Spinal cord (tissue), 9 donors: ENCODE measurements at regions not wholly inside any gene's neighbourhood (a gene's known extent, or its start where the extent isn't known, plus 50 kb on each side); places are given as distances from the start of the nearest gene placed in this dataset.

Source experiments
- DNase-seq, 6 donors: peaks; one replicate each; pipeline versions ENCODE4 v3.0.0 to v3.0.0-alpha.2; 2013 to 2015; ENCODE audit warnings: low spot score in 6 of 6, low read depth in 4 of 6
- H3K27ac ChIP-seq: one replicate; pipeline ENCODE4 v1.5.1; 2013; ENCODE audit warnings: low read depth, low read length, control low read depth
- H3K27me3 ChIP-seq: one replicate; pipeline ENCODE4 v1.6.1; 2013; ENCODE audit warnings: low read length; ENCODE audit not compliant: control insufficient read depth, insufficient read depth
- H3K36me3 ChIP-seq: one replicate; pipeline ENCODE4 v1.6.1; 2013; ENCODE audit warnings: low read length; ENCODE audit not compliant: control insufficient read depth, insufficient read depth
- H3K4me1 ChIP-seq: one replicate; pipeline ENCODE4 v1.6.1; 2013; ENCODE audit warnings: low read length; ENCODE audit not compliant: control insufficient read depth, insufficient read depth
- H3K4me3 ChIP-seq: one replicate; pipeline ENCODE4 v1.5.1; 2013; ENCODE audit warnings: low read depth, low read length, control low read depth
- H3K9me3 ChIP-seq: one replicate; pipeline ENCODE4 v1.6.1; 2013; ENCODE audit warnings: low read length; ENCODE audit not compliant: control insufficient read depth, insufficient read depth
- WGBS: methylation state at CpG from one replicate; pipeline ENCODE4 v1.1.5; 2013; ENCODE audit warnings: missing lambda C conversion rate; ENCODE audit not compliant: insufficient coverage; 5-methylcytosine and 5-hydroxymethylcytosine counted together
- donor health status: healthy.

DNA sequence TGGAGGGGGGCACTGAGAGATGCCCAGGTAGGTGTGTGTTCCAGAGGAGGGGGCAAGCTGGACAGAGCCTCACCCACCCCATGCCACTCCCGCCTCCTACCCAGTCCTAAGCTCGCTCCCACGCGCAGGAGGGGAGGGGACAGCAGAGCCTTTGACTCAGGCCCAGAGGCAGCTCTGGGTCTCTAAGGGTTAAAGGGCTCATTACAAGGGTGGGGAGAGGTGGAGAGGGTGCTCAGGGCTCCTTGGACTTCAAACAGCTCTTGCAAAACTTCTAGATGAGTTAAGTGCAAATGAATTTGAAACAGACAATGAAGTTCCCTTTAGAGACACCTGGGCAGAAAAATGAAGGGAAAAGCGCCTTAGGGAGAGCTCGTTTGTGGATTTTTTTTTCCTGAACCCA is 104.2 kb upstream of the CASZ1 start:
- no peak for DNase-seq
- Histone ChIP-seq H3K9me3 (no peaks in the 10 kb centered on the region), H3K27ac (no peak overlapping the region), H3K36me3 (no peaks in the 10 kb centered on the region), H3K4me1 (peaks cover 22% of the 10 kb centered on the region), H3K27me3 (peaks cover 13% of the 10 kb centered on the region), H3K4me3 (no peak overlapping the region)
- 32% methylated on average over 3 of the region's 6 CpGs for WGBS

DNA sequence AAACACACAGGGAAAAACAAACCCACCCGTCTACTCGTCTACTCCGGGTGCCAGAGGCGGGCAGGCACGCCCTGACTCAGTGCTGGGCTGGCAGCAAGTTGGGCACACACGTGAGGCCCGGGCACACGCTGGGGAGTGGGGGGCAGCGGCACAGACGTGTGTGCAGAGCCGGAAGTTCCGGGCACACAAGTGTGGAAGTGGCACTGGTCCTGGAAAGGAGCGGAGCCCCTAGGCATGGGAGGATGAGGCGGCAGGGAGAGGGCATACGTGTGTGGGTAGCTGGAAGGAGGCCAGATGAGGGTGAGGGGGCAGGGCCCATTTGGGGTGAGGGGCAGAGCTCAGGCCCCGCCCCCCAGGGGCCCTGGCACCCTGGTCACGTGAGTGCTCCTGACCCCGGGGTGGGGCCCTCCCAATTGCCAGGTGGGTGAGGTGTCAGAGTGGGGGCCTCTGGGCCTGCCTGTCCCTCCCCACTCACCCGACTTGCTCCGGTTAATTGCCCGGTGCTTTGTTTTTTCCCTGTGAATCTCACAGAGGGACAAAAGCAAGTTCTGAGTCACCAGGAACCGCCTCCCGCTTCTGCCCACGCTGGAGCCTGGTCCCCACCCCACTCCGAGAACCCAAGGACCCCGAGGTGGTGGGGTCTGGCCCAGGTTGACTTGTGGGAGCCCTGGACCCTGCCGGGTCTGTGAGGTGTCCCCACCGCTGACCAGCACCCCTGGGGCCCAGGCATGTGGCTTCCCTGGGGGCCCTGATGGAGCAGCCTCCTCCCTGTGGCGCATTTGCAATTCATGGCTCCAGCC is 104.8 kb upstream of the CASZ1 start:
- Histone ChIP-seq H3K4me3 (no peak overlapping the region), H3K9me3 (no peaks in the 10 kb centered on the region), H3K4me1 (peaks cover 22% of the 10 kb centered on the region), H3K27ac (no peak overlapping the region), H3K36me3 (no peaks in the 10 kb centered on the region), H3K27me3 (peaks cover 13% of the 10 kb centered on the region)
- WGBS, result 26% methylated on average over 28 of the region's 29 CpGs
- no peak for DNase-seq

DNA sequence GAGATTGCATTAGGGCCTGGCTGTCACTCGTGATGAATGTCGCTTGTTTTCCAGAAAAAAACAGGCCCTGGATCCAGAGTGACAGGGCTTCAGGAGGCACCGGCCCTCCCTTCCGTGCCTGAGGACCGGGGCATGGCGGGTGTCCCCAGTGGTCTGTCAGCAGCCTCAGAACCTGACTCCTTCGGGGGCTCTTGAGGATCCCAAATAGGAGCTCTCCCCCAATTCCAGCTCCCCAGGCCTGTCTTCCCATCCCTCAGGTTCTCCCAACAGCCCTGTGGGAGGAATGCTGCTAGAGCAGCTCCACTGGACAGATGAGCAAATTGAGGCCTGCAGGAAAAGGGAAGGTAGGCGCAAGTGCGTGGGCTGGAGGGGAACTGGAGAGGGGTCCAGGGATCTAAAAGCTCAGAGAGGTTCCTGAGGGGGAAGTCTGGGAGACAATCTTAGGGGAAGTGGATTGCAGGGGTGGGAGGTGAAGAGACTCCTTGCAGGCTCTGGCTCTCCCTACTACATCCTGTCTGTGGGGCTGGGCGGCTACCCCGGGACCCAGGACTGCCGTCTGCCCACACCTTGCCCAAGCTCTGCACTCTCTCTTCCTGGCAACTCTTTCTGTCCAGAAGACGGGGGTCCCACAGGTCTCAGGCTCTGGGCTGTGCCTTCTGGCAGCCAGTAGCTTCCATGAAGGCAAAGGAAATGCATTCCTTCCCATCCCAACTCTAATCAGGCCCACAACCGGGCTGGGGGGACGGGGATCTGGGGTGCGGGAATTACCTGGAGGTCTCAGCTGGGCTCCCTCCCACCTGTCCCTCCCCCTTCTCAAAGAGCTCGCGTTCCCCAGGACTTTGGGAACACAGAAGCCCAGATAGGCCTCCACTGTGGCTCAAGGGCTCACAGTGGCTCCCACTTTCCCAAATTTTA is 105.7 kb upstream of the CASZ1 start:
- H3K36me3 ChIP-seq, result no peaks in the 10 kb centered on the region
- WGBS, result 72% methylated on average over 18 of the region's 18 CpGs
- H3K4me1 ChIP-seq, result peaks cover 22% of the 10 kb centered on the region
- no peaks in the 10 kb centered on the region for H3K9me3 ChIP-seq
- H3K4me3 ChIP-seq, result no peak overlapping the region
- no peak overlapping the region for H3K27ac ChIP-seq
- peaks cover 18% of the 10 kb centered on the region for H3K27me3 ChIP-seq
- DNase-seq, result no peak

DNA sequence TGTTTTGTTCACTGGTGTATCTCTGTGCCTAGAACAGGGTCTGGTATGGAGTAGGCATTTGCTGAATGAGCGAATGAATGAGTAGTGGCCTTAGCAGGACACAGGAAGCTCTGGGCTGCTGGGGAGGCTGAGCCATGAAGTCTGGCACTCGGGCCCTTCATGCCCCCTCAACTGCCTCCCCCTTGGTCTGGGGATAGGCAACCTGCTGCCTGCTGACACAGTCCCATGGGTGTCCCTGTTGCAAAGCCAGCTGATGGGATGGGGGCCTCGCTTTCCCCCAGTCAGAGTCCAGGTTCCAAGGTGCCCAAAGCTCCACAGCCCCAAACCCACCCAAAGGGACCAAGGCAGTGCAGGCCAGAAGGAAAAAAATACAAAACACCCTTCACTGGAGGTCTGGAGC is 107.0 kb upstream of the CASZ1 start:
- Histone ChIP-seq H3K9me3 (no peaks in the 10 kb centered on the region), H3K4me1 (peaks cover 22% of the 10 kb centered on the region), H3K27ac (no peak overlapping the region), H3K27me3 (peaks cover 25% of the 10 kb centered on the region), H3K36me3 (no peaks in the 10 kb centered on the region), H3K4me3 (no peak overlapping the region)
- WGBS, result 78% methylated on average over 3 of the region's 3 CpGs
- DNase-seq, result no peak

DNA sequence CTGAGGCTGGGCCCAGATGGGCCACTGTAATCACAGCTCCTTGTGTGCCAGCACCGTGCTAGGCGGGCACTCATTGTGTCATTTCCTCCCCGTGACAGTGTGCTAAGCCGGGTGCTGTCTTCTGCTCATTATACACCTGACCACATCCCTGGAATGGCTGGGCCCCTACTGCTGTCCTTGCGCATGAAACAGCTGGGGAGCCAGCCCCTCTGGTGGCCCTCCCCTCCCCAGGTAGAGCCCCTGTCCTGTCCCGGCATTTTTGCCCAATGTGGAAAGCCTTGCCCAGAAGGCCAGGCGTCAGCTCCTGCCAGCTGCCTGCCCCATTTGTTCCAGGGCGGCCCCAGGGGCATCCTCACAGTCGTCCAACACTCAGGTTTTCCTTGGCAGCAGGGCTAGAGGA is 107.4 kb upstream of the CASZ1 start:
- WGBS, result 71% methylated on average over 9 of the region's 9 CpGs
- no peaks in the 10 kb centered on the region for H3K9me3 ChIP-seq
- H3K36me3 ChIP-seq, result no peaks in the 10 kb centered on the region
- peaks cover 22% of the 10 kb centered on the region for H3K4me1 ChIP-seq
- no peak for DNase-seq
- H3K4me3 ChIP-seq, result no peak overlapping the region
- peaks cover 25% of the 10 kb centered on the region for H3K27me3 ChIP-seq
- no peak overlapping the region for H3K27ac ChIP-seq

DNA sequence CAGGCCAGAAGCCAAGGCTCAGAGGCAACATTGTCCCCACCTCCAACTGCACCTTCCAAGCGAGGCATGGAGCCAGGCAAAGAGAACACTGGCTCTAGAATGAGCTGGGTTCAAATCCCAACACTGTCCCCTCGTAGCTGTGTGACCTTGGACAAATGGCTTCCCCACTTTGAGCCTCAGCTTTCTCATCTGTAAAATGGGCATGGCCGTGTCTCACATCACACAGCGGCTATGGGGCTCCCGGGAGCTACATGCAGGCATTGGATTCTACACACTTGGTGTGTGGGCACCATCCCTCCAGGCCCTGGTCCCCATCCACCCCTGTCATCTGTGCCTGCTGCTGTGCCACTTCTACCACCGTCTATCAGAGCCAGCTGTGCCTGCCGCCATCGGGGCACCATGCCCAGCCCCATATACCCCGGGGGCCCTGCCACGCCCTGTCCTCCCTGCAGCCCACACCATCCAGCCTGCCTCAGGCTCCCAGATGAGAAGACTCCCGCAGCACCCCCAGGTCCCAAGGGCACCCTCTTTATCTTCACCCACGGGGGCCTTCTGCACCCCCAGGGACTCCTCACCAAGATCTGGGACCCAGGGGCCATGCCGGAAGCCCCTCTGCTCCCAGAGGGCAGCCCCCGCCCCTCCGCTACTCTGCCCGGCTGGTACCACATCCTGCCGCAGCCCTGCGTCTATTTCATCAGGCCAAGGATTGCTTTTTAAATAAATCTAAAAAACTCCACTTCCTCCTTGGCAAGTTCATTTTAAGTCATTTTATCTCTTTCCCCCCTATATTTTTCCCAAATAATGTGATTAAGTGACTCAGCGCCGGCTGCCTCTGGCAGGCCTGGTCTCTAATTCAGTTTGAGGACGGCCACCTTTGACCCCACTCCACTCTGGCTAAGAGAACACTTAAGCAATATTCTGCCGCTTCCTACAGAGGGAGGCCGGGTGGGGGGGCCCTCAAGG is 107.8 kb upstream of the TARDBP start:
- no peaks in the 10 kb centered on the region for H3K36me3 ChIP-seq
- no peaks in the 10 kb centered on the region for H3K9me3 ChIP-seq
- no peak for DNase-seq
- no peak overlapping the region for H3K27ac ChIP-seq
- H3K4me1 ChIP-seq, result peaks cover 21% of the 10 kb centered on the region
- peaks cover 23% of the 10 kb centered on the region for H3K27me3 ChIP-seq
- 86% methylated on average over 20 of the region's 23 CpGs for WGBS
- H3K4me3 ChIP-seq, result no peak overlapping the region

DNA sequence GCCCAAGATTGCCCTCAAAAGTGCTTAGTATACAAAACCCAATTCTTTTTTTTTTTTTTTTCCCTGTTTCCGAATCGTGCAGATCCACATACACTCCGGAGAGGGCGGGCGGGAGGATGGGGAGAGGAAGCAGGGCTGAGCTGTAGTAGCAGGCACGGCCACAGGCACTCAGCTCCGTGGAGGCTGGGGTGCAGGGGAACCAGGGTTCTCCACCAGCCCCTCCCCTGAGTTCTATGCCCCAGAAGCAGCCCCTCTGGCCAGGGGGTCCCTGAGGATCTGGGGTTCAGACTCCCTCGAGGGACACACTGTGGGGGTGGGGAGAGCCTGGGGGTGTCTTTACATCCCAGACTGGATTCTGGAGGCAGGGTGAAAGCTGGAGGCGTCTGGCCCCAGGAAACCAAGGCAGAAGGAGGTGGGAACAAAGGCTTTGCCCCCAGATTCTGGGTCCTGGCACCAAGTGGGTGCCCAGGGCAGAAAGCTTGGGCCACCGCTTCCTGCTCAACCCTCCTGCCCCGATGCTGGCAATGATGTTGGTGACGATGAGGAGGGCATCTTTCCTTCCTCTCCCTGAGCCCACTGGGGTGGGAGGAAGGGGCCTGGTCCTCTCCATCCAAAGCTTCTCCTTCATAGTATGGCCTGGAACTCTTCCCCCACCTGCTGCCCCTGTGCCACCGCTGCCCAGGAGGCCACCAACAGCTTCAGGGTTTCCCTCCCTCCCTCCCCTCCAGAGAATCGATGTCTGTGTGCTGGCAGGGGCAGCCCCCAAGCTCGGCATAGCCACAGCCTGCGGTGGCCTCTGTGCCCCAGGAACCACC is 106.4 kb upstream of the TARDBP start:
- no peak for DNase-seq
- no peaks in the 10 kb centered on the region for H3K9me3 ChIP-seq
- peaks cover 8% of the 10 kb centered on the region for H3K4me1 ChIP-seq
- no peaks in the 10 kb centered on the region for H3K36me3 ChIP-seq
- H3K27ac ChIP-seq, result no peak overlapping the region
- no peak overlapping the region for H3K4me3 ChIP-seq
- H3K27me3 ChIP-seq, result peaks cover 14% of the 10 kb centered on the region
- 79% methylated on average over 6 of the region's 16 CpGs for WGBS

DNA sequence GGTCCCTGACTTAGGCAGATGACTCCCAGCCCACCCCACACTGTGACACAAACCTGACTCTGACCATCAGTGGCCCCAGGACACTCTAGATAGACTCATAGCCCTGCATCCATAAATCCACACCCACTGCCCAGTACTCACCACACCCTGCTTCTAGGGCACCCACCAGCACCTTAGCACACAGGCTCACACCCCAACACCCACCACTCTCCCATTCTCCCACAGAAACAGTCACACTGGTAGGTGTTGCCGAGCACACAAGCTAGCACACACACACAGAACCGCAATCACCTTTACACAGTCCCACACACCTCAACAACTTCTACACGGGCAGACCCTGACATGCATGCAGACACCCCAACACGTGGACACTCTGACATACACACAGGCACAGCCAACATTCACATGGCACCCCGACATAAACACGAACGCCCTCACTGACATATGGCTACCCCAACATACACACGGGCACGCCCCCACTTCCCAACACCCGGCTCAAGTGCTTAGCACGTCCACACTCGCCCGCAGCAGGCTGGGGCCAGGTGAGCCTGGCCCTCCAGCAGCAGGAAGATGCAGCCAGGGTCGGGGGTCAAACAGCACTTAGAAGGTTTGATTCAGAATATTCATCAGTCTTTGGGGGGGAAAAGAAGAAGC is 105.5 kb upstream of the TARDBP start:
- no peaks in the 10 kb centered on the region for H3K9me3 ChIP-seq
- H3K36me3 ChIP-seq, result no peaks in the 10 kb centered on the region
- no peak for DNase-seq
- no peaks in the 10 kb centered on the region for H3K4me1 ChIP-seq
- H3K27me3 ChIP-seq, result peaks cover 13% of the 10 kb centered on the region
- H3K4me3 ChIP-seq, result no peak overlapping the region
- H3K27ac ChIP-seq, result no peak overlapping the region
- 67% methylated on average over 13 of the region's 14 CpGs for WGBS
